Keratinocyte (primary cell): ENCODE measurements at regions not wholly inside any gene's neighbourhood (a gene's known extent, or its start where the extent isn't known, plus 50 kb on each side); places are given as distances from the start of the nearest gene placed in this dataset.

Experiments
- DNase-seq: peaks from one replicate; pipeline ENCODE4 v3.0.0-alpha.2; 2011; ENCODE audit warnings: low read depth, missing footprints, low spot score
- FAIRE-seq: peaks from 2 replicates; lab custom pipeline; 2011; peaks lifted over from hg19 to GRCh38; lab: Jason Lieb, UNC
- H2AFZ ChIP-seq: 2 replicates; pipeline ENCODE4 v1.6.0; 2012; ENCODE audit warnings: low read length, control low read depth, inconsistent platforms; ENCODE audit not compliant: control insufficient read depth
- H3K27ac ChIP-seq: 2 replicates; pipeline ENCODE4 v1.5.1; 2011; ENCODE audit warnings: low read length; ENCODE audit not compliant: control insufficient read depth, insufficient read depth
- H3K27me3 ChIP-seq: 3 replicates; pipeline ENCODE4 v1.6.0; 2011; ENCODE audit warnings: low read length; ENCODE audit not compliant: control insufficient read depth, insufficient read depth; ENCODE audit errors: extremely low read depth
- H3K36me3 ChIP-seq, 2 experiments: 2 replicates in 1 of 2; 3 replicates in 1 of 2; pipeline ENCODE4 v1.5.1; 2011; ENCODE audit warnings: low read length in 2 of 2, mild to moderate bottlenecking in 1 of 2; ENCODE audit not compliant: control insufficient read depth in 2 of 2, insufficient read depth in 2 of 2; ENCODE audit errors: extremely low read depth in 1 of 2
- H3K4me1 ChIP-seq: 3 replicates; pipeline ENCODE4 v1.5.1; 2011; ENCODE audit warnings: low read length; ENCODE audit not compliant: control insufficient read depth, insufficient read depth; ENCODE audit errors: extremely low read depth
- H3K4me2 ChIP-seq: 3 replicates; pipeline ENCODE4 v1.6.0; 2011; ENCODE audit warnings: low read depth, low read length; ENCODE audit not compliant: control insufficient read depth, insufficient read depth; ENCODE audit errors: extremely low read depth
- H3K4me3 ChIP-seq, 3 experiments: fragments of 200-600 bp in 1 of 3; sonication (generic) in 1 of 3; 2 replicates in 2 of 3; 3 replicates in 1 of 3; pipeline ENCODE4 v1.5.1; 2011 to 2016; ENCODE audit warnings: low read length in 3 of 3, mild to moderate bottlenecking in 3 of 3, control low read depth in 2 of 3, inconsistent platforms in 1 of 3, low read depth in 1 of 3, mixed read lengths in 1 of 3, mixed run types in 1 of 3, moderate library complexity in 1 of 3; ENCODE audit not compliant: control insufficient read depth in 2 of 3, insufficient read depth in 2 of 3; ENCODE audit errors: extremely low read depth in 1 of 3
- H3K79me2 ChIP-seq: 2 replicates; pipeline ENCODE4 v1.6.0; 2012; ENCODE audit warnings: low read length; ENCODE audit not compliant: control insufficient read depth, insufficient read depth
- H3K9ac ChIP-seq: 3 replicates; pipeline ENCODE4 v1.6.0; 2011; ENCODE audit warnings: low read length; ENCODE audit not compliant: control insufficient read depth, insufficient read depth; ENCODE audit errors: extremely low read depth
- H3K9me1 ChIP-seq: 3 replicates; pipeline ENCODE4 v1.6.0; 2011; ENCODE audit warnings: low read length; ENCODE audit not compliant: control insufficient read depth, insufficient read depth; ENCODE audit errors: extremely low read depth
- H3K9me3 ChIP-seq: 2 replicates; pipeline ENCODE4 v1.5.1; 2012; ENCODE audit warnings: low read depth, low read length; ENCODE audit not compliant: control insufficient read depth
- H4K20me1 ChIP-seq: 3 replicates; pipeline ENCODE4 v1.6.0; 2011; ENCODE audit warnings: low read length; ENCODE audit not compliant: control insufficient read depth, insufficient read depth; ENCODE audit errors: extremely low read depth
- EZH2 ChIP-seq: IDR thresholded peaks from one replicate; pipeline ENCODE4 v1.6.1; 2012; ENCODE audit warnings: inconsistent platforms, mild to moderate bottlenecking, low read length, moderate library complexity
- dilution Hi-C: fragments of 300-500 bp; cut with MboI; formaldehyde crosslinking; loops from one replicate; pipeline ENCODE4 v1.7.0; 2020; ENCODE audit warnings: low sequenced_read_pairs; ENCODE audit not compliant: extremely low pct_ligation_motif_present
- TF ChIP-seq, protein P1 (sequence below), 3 experiments: IDR thresholded peaks in 1 of 3; conservative IDR thresholded peaks in 1 of 3; optimal IDR thresholded peaks in 1 of 3; 2 replicates in 2 of 3; 3 replicates in 1 of 3; pipeline versions ENCODE3 to v1.5.1; 2011; ENCODE audit warnings: low read length in 3 of 3, mild to moderate bottlenecking in 3 of 3, moderate library complexity in 2 of 3, control low read depth in 1 of 3, inconsistent platforms in 1 of 3; ENCODE audit not compliant: insufficient read depth in 2 of 3; ENCODE audit errors: extremely low read depth in 1 of 3

DNA sequence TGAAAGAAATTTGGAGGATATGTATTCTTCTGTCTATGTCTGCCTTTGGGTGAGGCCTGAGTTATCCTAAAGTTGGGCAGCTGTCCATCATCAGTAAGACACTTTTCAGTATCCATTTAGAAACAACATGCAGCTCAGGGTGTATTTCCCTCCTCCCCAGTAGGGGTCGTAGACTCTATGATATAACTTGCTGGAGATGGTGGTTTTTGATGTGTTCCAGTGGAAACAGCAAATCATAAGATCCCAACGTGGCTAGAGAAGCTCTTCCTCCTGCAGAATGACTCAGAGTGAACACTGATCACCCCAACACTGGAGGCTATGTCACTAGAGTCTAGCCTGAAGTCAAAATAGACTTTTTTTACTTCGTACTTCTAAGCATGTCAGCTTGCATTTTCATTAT, 331.6 kb upstream of the STXBP6 start:
- Histone ChIP-seq H3K9me1 (no peaks in the 10 kb centered on the region), H3K36me3 (no peaks in the 10 kb centered on the region)
- FAIRE-seq: no peak

DNA sequence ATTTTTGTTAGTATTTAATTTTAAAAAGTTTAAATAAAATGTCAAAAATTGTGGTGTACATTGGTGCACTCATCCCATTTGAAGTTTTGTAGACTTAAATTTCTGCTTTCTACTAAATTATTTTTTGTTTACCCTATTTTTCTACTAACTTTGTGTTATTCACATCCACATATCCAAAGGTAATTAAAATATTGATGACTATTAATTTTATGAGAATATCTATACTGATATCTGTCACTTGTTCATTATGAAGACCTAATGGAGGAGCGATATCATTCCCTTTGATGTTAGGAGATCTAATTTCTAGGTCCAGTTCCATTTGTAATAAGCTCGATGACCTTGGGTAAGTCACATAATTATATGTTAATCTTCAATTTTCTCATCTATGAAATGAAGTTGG, 325.7 kb upstream of the STXBP6 start:
- Histone ChIP-seq H3K79me2 (no peaks in the 10 kb centered on the region), H3K36me3 (no peaks in the 10 kb centered on the region)
- no peak for FAIRE-seq

More for the DNA sequence above, 331.6 kb upstream of the STXBP6 start:
- Histone ChIP-seq H4K20me1 (no peaks in the 10 kb centered on the region), H3K9ac (no peak overlapping the region), H3K4me3 (no peak overlapping the region), H3K27ac (no peak overlapping the region), H2AFZ (no peak overlapping the region), H3K27me3 (no peaks in the 10 kb centered on the region), H3K4me2 (no peak overlapping the region), H3K9me3 (no peaks in the 10 kb centered on the region), H3K4me1 (no peaks in the 10 kb centered on the region), H3K79me2 (no peaks in the 10 kb centered on the region)
- TF ChIP-seq, protein P1, sequence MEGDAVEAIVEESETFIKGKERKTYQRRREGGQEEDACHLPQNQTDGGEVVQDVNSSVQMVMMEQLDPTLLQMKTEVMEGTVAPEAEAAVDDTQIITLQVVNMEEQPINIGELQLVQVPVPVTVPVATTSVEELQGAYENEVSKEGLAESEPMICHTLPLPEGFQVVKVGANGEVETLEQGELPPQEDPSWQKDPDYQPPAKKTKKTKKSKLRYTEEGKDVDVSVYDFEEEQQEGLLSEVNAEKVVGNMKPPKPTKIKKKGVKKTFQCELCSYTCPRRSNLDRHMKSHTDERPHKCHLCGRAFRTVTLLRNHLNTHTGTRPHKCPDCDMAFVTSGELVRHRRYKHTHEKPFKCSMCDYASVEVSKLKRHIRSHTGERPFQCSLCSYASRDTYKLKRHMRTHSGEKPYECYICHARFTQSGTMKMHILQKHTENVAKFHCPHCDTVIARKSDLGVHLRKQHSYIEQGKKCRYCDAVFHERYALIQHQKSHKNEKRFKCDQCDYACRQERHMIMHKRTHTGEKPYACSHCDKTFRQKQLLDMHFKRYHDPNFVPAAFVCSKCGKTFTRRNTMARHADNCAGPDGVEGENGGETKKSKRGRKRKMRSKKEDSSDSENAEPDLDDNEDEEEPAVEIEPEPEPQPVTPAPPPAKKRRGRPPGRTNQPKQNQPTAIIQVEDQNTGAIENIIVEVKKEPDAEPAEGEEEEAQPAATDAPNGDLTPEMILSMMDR (optimal IDR thresholded peaks at IDR 0.05 in 1 of 3, IDR thresholded peaks at IDR 0.05 in 1 of 3, conservative IDR thresholded peaks at IDR 0.05 in 1 of 3; ENCODE audit: extremely low read depth in 1 of 3, insufficient read depth in 2 of 3, low read length in 3 of 3): no peak
- TF ChIP-seq EZH2: no peak
- dilution Hi-C loops: no loop called here
- DNase-seq: no peak

More for the DNA sequence above, 325.7 kb upstream of the STXBP6 start:
- H4K20me1 ChIP-seq: no peaks in the 10 kb centered on the region
- no peaks in the 10 kb centered on the region for H3K4me1 ChIP-seq
- H3K27ac ChIP-seq: no peak overlapping the region
- H3K9ac ChIP-seq: no peak overlapping the region
- dilution Hi-C loops: no loop called here
- H3K27me3 ChIP-seq: no peaks in the 10 kb centered on the region
- no peaks in the 10 kb centered on the region for H3K9me1 ChIP-seq
- TF ChIP-seq, protein P1 (optimal IDR thresholded peaks at IDR 0.05 in 1 of 3, IDR thresholded peaks at IDR 0.05 in 1 of 3, conservative IDR thresholded peaks at IDR 0.05 in 1 of 3; ENCODE audit: extremely low read depth in 1 of 3, insufficient read depth in 2 of 3, low read length in 3 of 3): no peak
- TF ChIP-seq EZH2: no peak
- DNase-seq: no peak
- no peaks in the 10 kb centered on the region for H3K9me3 ChIP-seq
- H3K4me2 ChIP-seq: no peak overlapping the region
- H3K4me3 ChIP-seq: no peak overlapping the region
- no peak overlapping the region for H2AFZ ChIP-seq
